SU-DHL-6 (cell line): ENCODE measurements at regions not wholly inside any gene's neighbourhood (a gene's known extent, or its start where the extent isn't known, plus 50 kb on each side); places are given as distances from the start of the nearest gene placed in this dataset.

Source experiments
- H2AFZ ChIP-seq: fragments of 200-600 bp; sonication (generic); 2 replicates; pipeline ENCODE4 v1.6.1; 2014; ENCODE audit warnings: low read depth, mild to moderate bottlenecking, moderate library complexity, mixed read lengths, antibody characterized with exemption, low read length; ENCODE audit not compliant: severe bottlenecking
- H3F3A ChIP-seq: fragments of 200-600 bp; shearing (Covaris generic); 2 replicates; pipeline ENCODE4 v1.6.0; 2016; ENCODE audit warnings: antibody characterized with exemption, mild to moderate bottlenecking; ENCODE audit not compliant: insufficient read depth
- H3K27ac ChIP-seq: fragments of 200-600 bp; sonication (generic); 2 replicates; pipeline ENCODE4 v1.5.1; 2016; ENCODE audit warnings: low read depth, mild to moderate bottlenecking, low read length, moderate library complexity, mixed read lengths
- H3K27me3 ChIP-seq: fragments of 200-600 bp; sonication (generic), shearing (Covaris generic); 2 replicates; pipeline ENCODE4 v1.6.0; 2014; ENCODE audit warnings: mild to moderate bottlenecking, low read length
- H3K36me3 ChIP-seq: fragments of 200-600 bp; sonication (generic); 2 replicates; pipeline ENCODE4 v1.6.1; 2014; ENCODE audit warnings: mild to moderate bottlenecking, low read length, mixed read lengths
- H3K4me2 ChIP-seq: fragments of 300-600, 200-600 bp; shearing (Covaris generic), sonication (generic); 2 replicates; pipeline ENCODE4 v1.6.0; 2014; ENCODE audit warnings: low read length, low read depth, mild to moderate bottlenecking; ENCODE audit not compliant: poor library complexity, severe bottlenecking
- H3K4me3 ChIP-seq: fragments of 200-600 bp; sonication (generic); 2 replicates; pipeline ENCODE4 v1.5.1; 2014; ENCODE audit warnings: antibody characterized with exemption, low read length, mild to moderate bottlenecking, mixed read lengths; ENCODE audit not compliant: insufficient read depth, poor library complexity, severe bottlenecking
- H3K79me2 ChIP-seq: fragments of 200-600 bp; sonication (generic); 2 replicates; pipeline ENCODE4 v1.6.1; 2014; ENCODE audit warnings: mild to moderate bottlenecking, low read length, moderate library complexity; ENCODE audit not compliant: insufficient read depth
- H3K9ac ChIP-seq: fragments of 200-600 bp; sonication (generic); 2 replicates; pipeline ENCODE4 v1.7.0; 2014; ENCODE audit warnings: mild to moderate bottlenecking, low read length
- H3K9me2 ChIP-seq: fragments of 200-600 bp; sonication (generic); replicated peaks from 2 replicates; pipeline ENCODE4 v1.6.1; 2014; ENCODE audit warnings: low read length; ENCODE audit not compliant: insufficient read depth
- H3K9me3 ChIP-seq: fragments of 200-600 bp; sonication (generic); 2 replicates; pipeline ENCODE4 v1.6.1; 2014; ENCODE audit warnings: low read length, mixed read lengths; ENCODE audit not compliant: insufficient read depth
- H4K20me1 ChIP-seq: fragments of 200-600 bp; sonication (generic); 2 replicates; pipeline ENCODE4 v1.6.1; 2014; ENCODE audit warnings: low read depth, mild to moderate bottlenecking, antibody characterized with exemption, low read length, moderate library complexity, mixed read lengths
- EZH2phosphoT487 ChIP-seq: fragments of 200-600 bp; sonication (generic), shearing (Covaris generic); conservative IDR thresholded peaks from 2 replicates; pipeline ENCODE4 v1.6.1; 2018; ENCODE audit warnings: mild to moderate bottlenecking, antibody characterized with exemption, low read length, moderate library complexity, mixed read lengths
- TF ChIP-seq, protein P1 (sequence below): fragments of 200-600 bp; sonication (generic); IDR thresholded peaks from one replicate; pipeline ENCODE4 v1.5.1; 2017; ENCODE audit warnings: antibody characterized with exemption, mild to moderate bottlenecking, low read length, moderate library complexity; ENCODE audit not compliant: insufficient read depth, poor library complexity, severe bottlenecking

DNA sequence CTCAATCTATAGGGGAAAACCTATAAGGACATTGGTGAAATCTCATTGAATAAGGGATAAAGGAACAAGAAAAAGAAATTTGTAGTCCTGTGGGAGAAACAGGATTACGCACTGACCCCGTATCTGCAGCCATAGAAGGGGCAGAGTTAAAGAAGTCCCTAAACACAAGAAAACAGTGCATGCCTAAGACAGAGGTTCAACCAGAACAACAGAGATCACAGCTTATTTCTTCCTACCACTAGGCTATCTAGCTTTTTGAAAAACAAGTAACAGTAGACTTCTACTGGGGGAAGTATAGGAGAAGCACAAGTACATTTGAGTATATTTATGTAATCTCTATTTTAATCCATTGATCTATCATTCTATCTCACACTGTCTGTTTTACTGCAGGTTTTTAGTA is 485.2 kb upstream of the REG3G start:
- H3K4me3 ChIP-seq = no peak overlapping the region
- H3K36me3 ChIP-seq = no peaks in the 10 kb centered on the region
- no peaks in the 10 kb centered on the region for H3F3A ChIP-seq
- H3K27ac ChIP-seq = no peak overlapping the region
- no peak overlapping the region for H3K9ac ChIP-seq
- H4K20me1 ChIP-seq = no peaks in the 10 kb centered on the region
- H3K9me2 ChIP-seq = no peaks in the 10 kb centered on the region
- H3K27me3 ChIP-seq = no peaks in the 10 kb centered on the region
- TF ChIP-seq, protein P1, sequence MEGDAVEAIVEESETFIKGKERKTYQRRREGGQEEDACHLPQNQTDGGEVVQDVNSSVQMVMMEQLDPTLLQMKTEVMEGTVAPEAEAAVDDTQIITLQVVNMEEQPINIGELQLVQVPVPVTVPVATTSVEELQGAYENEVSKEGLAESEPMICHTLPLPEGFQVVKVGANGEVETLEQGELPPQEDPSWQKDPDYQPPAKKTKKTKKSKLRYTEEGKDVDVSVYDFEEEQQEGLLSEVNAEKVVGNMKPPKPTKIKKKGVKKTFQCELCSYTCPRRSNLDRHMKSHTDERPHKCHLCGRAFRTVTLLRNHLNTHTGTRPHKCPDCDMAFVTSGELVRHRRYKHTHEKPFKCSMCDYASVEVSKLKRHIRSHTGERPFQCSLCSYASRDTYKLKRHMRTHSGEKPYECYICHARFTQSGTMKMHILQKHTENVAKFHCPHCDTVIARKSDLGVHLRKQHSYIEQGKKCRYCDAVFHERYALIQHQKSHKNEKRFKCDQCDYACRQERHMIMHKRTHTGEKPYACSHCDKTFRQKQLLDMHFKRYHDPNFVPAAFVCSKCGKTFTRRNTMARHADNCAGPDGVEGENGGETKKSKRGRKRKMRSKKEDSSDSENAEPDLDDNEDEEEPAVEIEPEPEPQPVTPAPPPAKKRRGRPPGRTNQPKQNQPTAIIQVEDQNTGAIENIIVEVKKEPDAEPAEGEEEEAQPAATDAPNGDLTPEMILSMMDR = no peak
- no peak for TF ChIP-seq EZH2phosphoT487
- H3K79me2 ChIP-seq = no peaks in the 10 kb centered on the region
- H2AFZ ChIP-seq = no peak overlapping the region
- no peak overlapping the region for H3K4me2 ChIP-seq
- no peaks in the 10 kb centered on the region for H3K9me3 ChIP-seq

DNA sequence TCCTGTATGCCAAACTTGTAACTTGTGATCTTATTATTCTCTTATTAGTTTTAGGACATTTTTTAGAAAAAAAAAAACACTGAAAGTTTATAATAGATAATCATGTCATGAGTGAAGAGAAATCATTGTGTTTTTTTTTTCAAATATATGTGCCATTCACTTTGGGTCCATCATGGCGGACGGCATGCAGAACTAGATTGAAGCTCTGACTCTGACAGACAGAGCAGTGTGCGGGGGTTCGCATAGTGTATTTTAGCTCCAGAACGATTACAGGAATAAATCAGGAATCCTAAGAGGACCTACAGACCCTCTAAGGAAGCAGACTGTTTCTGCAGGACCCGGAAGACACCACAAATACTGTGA is 484.4 kb upstream of the REG3G start:
- no peaks in the 10 kb centered on the region for H4K20me1 ChIP-seq
- TF ChIP-seq, protein P1 = no peak
- TF ChIP-seq EZH2phosphoT487 = no peak
- H2AFZ ChIP-seq = no peak overlapping the region
- no peaks in the 10 kb centered on the region for H3K9me3 ChIP-seq
- no peaks in the 10 kb centered on the region for H3F3A ChIP-seq
- no peak overlapping the region for H3K27ac ChIP-seq
- H3K27me3 ChIP-seq = no peaks in the 10 kb centered on the region
- H3K79me2 ChIP-seq = no peaks in the 10 kb centered on the region
- no peaks in the 10 kb centered on the region for H3K9me2 ChIP-seq
- H3K4me2 ChIP-seq = no peak overlapping the region
- H3K36me3 ChIP-seq = no peaks in the 10 kb centered on the region
- no peak overlapping the region for H3K4me3 ChIP-seq
- H3K9ac ChIP-seq = no peak overlapping the region

DNA sequence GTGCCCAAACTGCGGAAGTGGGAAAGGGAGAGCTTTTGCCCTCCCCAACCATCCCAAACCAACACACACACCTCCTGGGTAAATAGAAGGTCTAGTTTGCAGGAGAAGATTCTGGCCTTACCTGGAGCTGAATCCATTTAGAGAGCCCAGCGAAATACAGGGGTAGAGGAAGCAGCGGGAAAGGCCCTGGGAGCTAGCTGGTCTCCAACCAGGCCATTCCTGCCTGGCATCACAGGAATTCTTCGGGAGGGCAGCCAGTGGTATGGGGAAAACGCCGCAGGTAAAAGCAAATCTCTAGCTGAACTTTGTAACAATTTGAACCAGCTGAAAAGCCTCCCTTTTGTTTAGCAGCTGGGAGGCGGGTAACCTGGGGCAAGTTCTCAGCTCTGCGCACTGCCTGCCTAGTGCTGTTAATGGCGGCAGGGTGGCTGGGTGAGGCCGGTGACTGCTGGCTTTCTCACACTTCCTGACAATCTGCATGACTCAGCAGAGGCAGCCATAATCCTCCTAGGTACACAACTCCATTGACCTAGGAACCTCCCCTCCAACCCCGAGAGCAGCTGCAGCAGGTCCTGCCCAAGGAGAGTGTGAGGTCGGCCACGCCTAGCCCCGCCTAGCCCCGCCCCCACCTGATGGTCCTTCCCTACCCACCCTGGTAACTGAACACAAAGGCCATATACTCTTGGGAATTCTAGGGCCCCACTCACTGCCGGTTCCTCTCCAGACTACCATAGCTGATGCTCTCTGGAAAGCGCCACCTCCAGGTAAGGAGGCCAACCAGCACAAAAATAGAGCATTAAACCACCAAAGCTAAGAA is 483.8 kb upstream of the REG3G start:
- Histone ChIP-seq H3K36me3 (no peaks in the 10 kb centered on the region), H3K79me2 (no peaks in the 10 kb centered on the region), H3K27ac (no peak overlapping the region), H3F3A (no peaks in the 10 kb centered on the region), H2AFZ (no peak overlapping the region), H4K20me1 (no peaks in the 10 kb centered on the region), H3K27me3 (no peaks in the 10 kb centered on the region), H3K4me3 (no peak overlapping the region), H3K9me2 (no peaks in the 10 kb centered on the region), H3K9me3 (no peaks in the 10 kb centered on the region), H3K9ac (no peak overlapping the region), H3K4me2 (no peak overlapping the region)
- TF ChIP-seq, protein P1 = no peak
- no peak for TF ChIP-seq EZH2phosphoT487
